Suprapubic skin (tissue), 4 donors: ENCODE measurements at regions not wholly inside any gene's neighbourhood (a gene's known extent, or its start where the extent isn't known, plus 50 kb on each side); places are given as distances from the start of the nearest gene placed in this dataset.

Experiments used
- DNase-seq, 2 donors: peaks; one replicate each; pipeline ENCODE4 v3.0.0-alpha.2; 2019; ENCODE audit warnings: low spot score in 2 of 2
- H3K27ac ChIP-seq: fragments of 200-600 bp; sonication (generic); one replicate; pipeline ENCODE4 v1.5.1; 2019
- H3K27me3 ChIP-seq: fragments of 200-600 bp; sonication (generic); one replicate; pipeline ENCODE4 v1.5.1; 2019
- H3K36me3 ChIP-seq: fragments of 200-600 bp; sonication (generic); one replicate; pipeline ENCODE4 v1.5.1; 2019
- H3K4me1 ChIP-seq: fragments of 200-600 bp; sonication (generic); one replicate; pipeline ENCODE4 v1.5.1; 2019
- H3K4me3 ChIP-seq: fragments of 200-600 bp; sonication (generic); one replicate; pipeline ENCODE4 v1.5.1; 2019; ENCODE audit warnings: mild to moderate bottlenecking
- H3K9me3 ChIP-seq: fragments of 200-600 bp; sonication (generic); one replicate; pipeline ENCODE4 v1.5.1; 2019
- CTCF ChIP-seq, 2 donors: fragments of 200-600 bp in 1 of 2; fragments of 450-650 bp in 1 of 2; sonication (generic) in 1 of 2; IDR thresholded peaks; one replicate each; pipeline ENCODE4 v1.5.1; 2016 to 2019; ENCODE audit warnings: antibody characterized with exemption in 2 of 2, mild to moderate bottlenecking in 1 of 2, moderate library complexity in 1 of 2
- EP300 ChIP-seq: sonication (generic); formaldehyde crosslinking; IDR thresholded peaks from one replicate; pipeline ENCODE4 v1.6.1; 2017; ENCODE audit warnings: antibody characterized with exemption
- POLR2A ChIP-seq, 2 donors: fragments of 450-650 bp; IDR thresholded peaks; one replicate each; pipeline ENCODE4 v1.6.1; 2017; ENCODE audit warnings: antibody characterized with exemption in 2 of 2, mild to moderate bottlenecking in 2 of 2, moderate library complexity in 2 of 2
- POLR2AphosphoS5 ChIP-seq, 3 donors: sonication (generic); formaldehyde crosslinking; IDR thresholded peaks; one replicate each; pipeline ENCODE4 v1.6.1; 2017; ENCODE audit warnings: antibody characterized with exemption in 3 of 3
- WGBS: methylation state at CpG from one replicate; pipeline ENCODE4 v1.1.5; 2018; 5-methylcytosine and 5-hydroxymethylcytosine counted together

- TF ChIP-seq POLR2AphosphoS5 (IDR thresholded peaks at IDR 0.05) (no peak), EP300 (no peak), POLR2A (IDR thresholded peaks at IDR 0.05) (no peak), CTCF (IDR thresholded peaks at IDR 0.05) (no peak)
- Histone ChIP-seq H3K4me3 (no peak overlapping the region), H3K27ac (no peak overlapping the region), H3K27me3 (no peaks in the 10 kb centered on the region), H3K4me1 (no peaks in the 10 kb centered on the region), H3K9me3 (no peaks in the 10 kb centered on the region), H3K36me3 (no peaks in the 10 kb centered on the region)
- 31% methylated on average over 4 of the region's 4 CpGs for WGBS
- DNase-seq: no peak
Observed at GRCh38 chr13:71252184-71252704, 614.8 kb downstream of the DACH1 start.

- no peaks in the 10 kb centered on the region for H3K36me3 ChIP-seq
- TF ChIP-seq EP300 (no peak), POLR2A (IDR thresholded peaks at IDR 0.05) (no peak), POLR2AphosphoS5 (IDR thresholded peaks at IDR 0.05) (no peak), CTCF (IDR thresholded peaks at IDR 0.05) (no peak)
- H3K27ac ChIP-seq: no peak overlapping the region
- no peak for DNase-seq
- no peaks in the 10 kb centered on the region for H3K4me1 ChIP-seq
- WGBS: 83% methylated on average over 4 of the region's 4 CpGs
- no peaks in the 10 kb centered on the region for H3K27me3 ChIP-seq
- no peaks in the 10 kb centered on the region for H3K9me3 ChIP-seq
- H3K4me3 ChIP-seq: no peak overlapping the region
Observed at GRCh38 chr13:71251292-71251951, 615.6 kb downstream of the DACH1 start.

DNA sequence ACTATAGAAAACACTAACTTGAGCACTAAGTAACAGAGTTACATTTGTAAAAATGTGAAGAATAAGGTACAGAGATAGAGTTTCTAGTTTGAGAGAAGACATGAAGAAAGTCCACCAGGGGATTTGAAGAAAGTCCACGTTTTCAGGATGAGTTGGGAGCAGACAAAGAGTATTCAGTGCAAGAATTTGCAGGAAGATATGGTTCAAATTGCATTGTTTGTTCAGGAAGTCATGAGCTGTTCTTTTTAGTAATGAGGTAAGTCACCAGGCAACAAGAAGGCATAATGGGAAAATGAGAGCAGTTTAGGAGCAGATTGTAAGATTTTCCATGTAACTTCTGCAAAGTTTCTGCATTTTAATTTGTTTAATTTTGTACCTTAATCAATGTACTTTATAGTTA, 618.0 kb downstream of the DACH1 start:
- H3K9me3 ChIP-seq: no peaks in the 10 kb centered on the region
- TF ChIP-seq CTCF (IDR thresholded peaks at IDR 0.05) (no peak), POLR2A (IDR thresholded peaks at IDR 0.05) (no peak), EP300 (no peak), POLR2AphosphoS5 (IDR thresholded peaks at IDR 0.05) (no peak)
- no peaks in the 10 kb centered on the region for H3K36me3 ChIP-seq
- H3K27me3 ChIP-seq: no peaks in the 10 kb centered on the region
- no peaks in the 10 kb centered on the region for H3K4me1 ChIP-seq
- DNase-seq: no peak
- 36% methylated on average over 1 of the region's 1 CpG for WGBS
- no peak overlapping the region for H3K4me3 ChIP-seq
- no peak overlapping the region for H3K27ac ChIP-seq

- Histone ChIP-seq H3K4me1 (peaks cover 5% of the 10 kb centered on the region), H3K27ac (no peak overlapping the region), H3K27me3 (no peaks in the 10 kb centered on the region), H3K36me3 (no peaks in the 10 kb centered on the region), H3K4me3 (no peak overlapping the region), H3K9me3 (no peaks in the 10 kb centered on the region)
- TF ChIP-seq CTCF (IDR thresholded peaks at IDR 0.05) (no peak), POLR2AphosphoS5 (IDR thresholded peaks at IDR 0.05) (no peak)
- no peak for DNase-seq
- 79% methylated on average over 3 of the region's 3 CpGs for WGBS
Observed at GRCh38 chr13:71244161-71244560, 622.8 kb downstream of the DACH1 start.

- no peak overlapping the region for H3K27ac ChIP-seq
- no peaks in the 10 kb centered on the region for H3K27me3 ChIP-seq
- H3K36me3 ChIP-seq: no peaks in the 10 kb centered on the region
- H3K4me3 ChIP-seq: no peak overlapping the region
- TF ChIP-seq POLR2A (IDR thresholded peaks at IDR 0.05) (no peak), POLR2AphosphoS5 (IDR thresholded peaks at IDR 0.05) (no peak), CTCF (IDR thresholded peaks at IDR 0.05) (no peak), EP300 (no peak)
- H3K9me3 ChIP-seq: no peaks in the 10 kb centered on the region
- 7% methylated on average over 4 of the region's 4 CpGs for WGBS
- H3K4me1 ChIP-seq: peaks cover 5% of the 10 kb centered on the region
- no peak for DNase-seq
Observed at GRCh38 chr13:71242201-71242600, 624.8 kb downstream of the DACH1 start.
